ENCODE measurements at regions not wholly inside any gene's neighbourhood (a gene's known extent, or its start where the extent isn't known, plus 50 kb on each side); places are given as distances from the start of the nearest gene placed in this dataset.

DNA sequence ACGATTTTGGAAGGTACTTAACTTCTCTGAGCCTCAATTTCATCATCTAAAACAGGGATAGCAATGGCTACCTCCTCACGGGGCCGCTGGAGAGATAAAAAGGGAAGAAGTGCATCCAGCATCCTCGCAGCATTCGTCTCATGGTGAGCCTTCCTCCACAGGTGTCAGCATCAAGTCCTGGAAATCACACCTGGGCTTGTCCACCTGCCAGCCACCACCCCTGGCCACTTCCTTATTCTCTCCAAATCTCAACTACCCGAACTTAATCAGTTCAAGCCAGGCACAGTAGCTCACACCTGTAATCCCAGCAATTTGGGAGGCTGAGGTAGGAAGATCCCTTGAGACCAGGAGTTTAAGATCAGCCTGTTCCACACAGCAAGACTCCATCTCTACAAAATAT is 234.5 kb downstream of the LY86 start:
- no peak for TF ChIP-seq SNAI2 (CRISPR knock-in tag; IDR thresholded peaks at IDR 0.05)
- TF ChIP-seq, protein P1, sequence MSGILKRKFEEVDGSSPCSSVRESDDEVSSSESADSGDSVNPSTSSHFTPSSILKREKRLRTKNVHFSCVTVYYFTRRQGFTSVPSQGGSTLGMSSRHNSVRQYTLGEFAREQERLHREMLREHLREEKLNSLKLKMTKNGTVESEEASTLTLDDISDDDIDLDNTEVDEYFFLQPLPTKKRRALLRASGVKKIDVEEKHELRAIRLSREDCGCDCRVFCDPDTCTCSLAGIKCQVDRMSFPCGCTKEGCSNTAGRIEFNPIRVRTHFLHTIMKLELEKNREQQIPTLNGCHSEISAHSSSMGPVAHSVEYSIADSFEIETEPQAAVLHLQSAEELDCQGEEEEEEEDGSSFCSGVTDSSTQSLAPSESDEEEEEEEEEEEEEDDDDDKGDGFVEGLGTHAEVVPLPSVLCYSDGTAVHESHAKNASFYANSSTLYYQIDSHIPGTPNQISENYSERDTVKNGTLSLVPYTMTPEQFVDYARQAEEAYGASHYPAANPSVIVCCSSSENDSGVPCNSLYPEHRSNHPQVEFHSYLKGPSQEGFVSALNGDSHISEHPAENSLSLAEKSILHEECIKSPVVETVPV (CRISPR knock-in tag; IDR thresholded peaks at IDR 0.05): no peak
- TF ChIP-seq ZFP3 (CRISPR knock-in tag; IDR thresholded peaks at IDR 0.05): no peak
- TF ChIP-seq TOX (CRISPR knock-in tag; IDR thresholded peaks at IDR 0.05; ENCODE audit: borderline replicate concordance): no peak
- no peak for TF ChIP-seq GLIS3 (CRISPR knock-in tag; IDR thresholded peaks at IDR 0.05)
- TF ChIP-seq, protein P2, sequence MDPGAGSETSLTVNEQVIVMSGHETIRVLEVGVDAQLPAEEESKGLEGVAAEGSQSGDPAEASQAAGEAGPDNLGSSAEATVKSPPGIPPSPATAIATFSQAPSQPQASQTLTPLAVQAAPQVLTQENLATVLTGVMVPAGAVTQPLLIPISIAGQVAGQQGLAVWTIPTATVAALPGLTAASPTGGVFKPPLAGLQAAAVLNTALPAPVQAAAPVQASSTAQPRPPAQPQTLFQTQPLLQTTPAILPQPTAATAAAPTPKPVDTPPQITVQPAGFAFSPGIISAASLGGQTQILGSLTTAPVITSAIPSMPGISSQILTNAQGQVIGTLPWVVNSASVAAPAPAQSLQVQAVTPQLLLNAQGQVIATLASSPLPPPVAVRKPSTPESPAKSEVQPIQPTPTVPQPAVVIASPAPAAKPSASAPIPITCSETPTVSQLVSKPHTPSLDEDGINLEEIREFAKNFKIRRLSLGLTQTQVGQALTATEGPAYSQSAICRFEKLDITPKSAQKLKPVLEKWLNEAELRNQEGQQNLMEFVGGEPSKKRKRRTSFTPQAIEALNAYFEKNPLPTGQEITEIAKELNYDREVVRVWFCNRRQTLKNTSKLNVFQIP (CRISPR knock-in tag; IDR thresholded peaks at IDR 0.05; ENCODE audit: borderline replicate concordance, low read depth): no peak

DNA sequence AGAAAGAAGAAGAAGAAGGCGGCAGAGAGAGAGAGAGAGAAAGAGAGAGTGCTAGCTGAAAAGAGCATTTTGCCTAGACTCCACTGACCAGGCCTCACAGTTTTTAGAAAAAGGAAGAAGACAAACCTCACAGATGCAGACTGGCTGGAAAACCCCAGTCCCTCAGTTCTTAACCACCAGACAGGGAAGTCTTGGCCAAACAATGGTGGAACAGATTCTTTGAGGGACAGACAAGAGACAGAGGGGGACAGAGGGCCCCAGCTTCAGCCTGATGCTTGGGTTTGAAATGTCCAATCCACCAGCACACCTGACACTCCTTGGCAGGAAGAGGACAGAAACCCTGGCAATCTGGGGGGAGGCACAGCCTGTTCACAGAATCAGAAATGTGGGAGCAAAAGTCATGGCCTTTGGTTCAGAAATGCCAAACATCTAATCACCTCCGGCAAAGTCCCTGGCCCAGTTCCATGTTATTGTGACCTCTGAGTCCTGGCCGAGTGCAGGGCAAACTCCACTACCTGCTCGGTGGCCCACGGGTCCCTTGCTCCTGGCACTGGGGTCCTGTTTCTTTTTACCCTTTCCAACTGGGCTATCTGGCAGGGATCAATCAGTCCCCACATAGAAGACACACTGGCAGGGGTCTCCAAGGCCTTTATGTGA is 235.2 kb downstream of the LY86 start:
- TF ChIP-seq BACH2 (CRISPR knock-in tag; IDR thresholded peaks at IDR 0.05; ENCODE audit: borderline replicate concordance) (no peak), ZFP3 (CRISPR knock-in tag; IDR thresholded peaks at IDR 0.05) (no peak), ESRRG (CRISPR knock-in tag; IDR thresholded peaks at IDR 0.05) (no peak), ARNTL (CRISPR knock-in tag; IDR thresholded peaks at IDR 0.05; ENCODE audit: borderline replicate concordance, low read depth) (no peak), OSR1 (CRISPR knock-in tag; IDR thresholded peaks at IDR 0.05) (no peak), GLIS3 (CRISPR knock-in tag; IDR thresholded peaks at IDR 0.05) (no peak), ZNF8 (CRISPR knock-in tag; IDR thresholded peaks at IDR 0.05) (no peak), ISL1 (CRISPR knock-in tag; IDR thresholded peaks at IDR 0.05) (no peak), RARB (CRISPR knock-in tag; IDR thresholded peaks at IDR 0.05) (no peak), TOX (CRISPR knock-in tag; IDR thresholded peaks at IDR 0.05; ENCODE audit: borderline replicate concordance) (no peak), PPARA (CRISPR knock-in tag; IDR thresholded peaks at IDR 0.05; ENCODE audit: borderline replicate concordance) (no peak), ZFP30 (CRISPR knock-in tag; IDR thresholded peaks at IDR 0.05) (no peak), TCF4 (CRISPR knock-in tag; IDR thresholded peaks at IDR 0.05; ENCODE audit: borderline replicate concordance) (no peak), CSDC2 (CRISPR knock-in tag; IDR thresholded peaks at IDR 0.05) (no peak), SNAI2 (CRISPR knock-in tag; IDR thresholded peaks at IDR 0.05) (no peak)
- TF ChIP-seq, protein P3, sequence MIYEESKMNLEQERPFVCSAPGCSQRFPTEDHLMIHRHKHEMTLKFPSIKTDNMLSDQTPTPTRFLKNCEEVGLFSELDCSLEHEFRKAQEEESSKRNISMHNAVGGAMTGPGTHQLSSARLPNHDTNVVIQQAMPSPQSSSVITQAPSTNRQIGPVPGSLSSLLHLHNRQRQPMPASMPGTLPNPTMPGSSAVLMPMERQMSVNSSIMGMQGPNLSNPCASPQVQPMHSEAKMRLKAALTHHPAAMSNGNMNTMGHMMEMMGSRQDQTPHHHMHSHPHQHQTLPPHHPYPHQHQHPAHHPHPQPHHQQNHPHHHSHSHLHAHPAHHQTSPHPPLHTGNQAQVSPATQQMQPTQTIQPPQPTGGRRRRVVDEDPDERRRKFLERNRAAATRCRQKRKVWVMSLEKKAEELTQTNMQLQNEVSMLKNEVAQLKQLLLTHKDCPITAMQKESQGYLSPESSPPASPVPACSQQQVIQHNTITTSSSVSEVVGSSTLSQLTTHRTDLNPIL (CRISPR knock-in tag; IDR thresholded peaks at IDR 0.05; ENCODE audit: low read depth): no peak
- TF ChIP-seq, protein P4, sequence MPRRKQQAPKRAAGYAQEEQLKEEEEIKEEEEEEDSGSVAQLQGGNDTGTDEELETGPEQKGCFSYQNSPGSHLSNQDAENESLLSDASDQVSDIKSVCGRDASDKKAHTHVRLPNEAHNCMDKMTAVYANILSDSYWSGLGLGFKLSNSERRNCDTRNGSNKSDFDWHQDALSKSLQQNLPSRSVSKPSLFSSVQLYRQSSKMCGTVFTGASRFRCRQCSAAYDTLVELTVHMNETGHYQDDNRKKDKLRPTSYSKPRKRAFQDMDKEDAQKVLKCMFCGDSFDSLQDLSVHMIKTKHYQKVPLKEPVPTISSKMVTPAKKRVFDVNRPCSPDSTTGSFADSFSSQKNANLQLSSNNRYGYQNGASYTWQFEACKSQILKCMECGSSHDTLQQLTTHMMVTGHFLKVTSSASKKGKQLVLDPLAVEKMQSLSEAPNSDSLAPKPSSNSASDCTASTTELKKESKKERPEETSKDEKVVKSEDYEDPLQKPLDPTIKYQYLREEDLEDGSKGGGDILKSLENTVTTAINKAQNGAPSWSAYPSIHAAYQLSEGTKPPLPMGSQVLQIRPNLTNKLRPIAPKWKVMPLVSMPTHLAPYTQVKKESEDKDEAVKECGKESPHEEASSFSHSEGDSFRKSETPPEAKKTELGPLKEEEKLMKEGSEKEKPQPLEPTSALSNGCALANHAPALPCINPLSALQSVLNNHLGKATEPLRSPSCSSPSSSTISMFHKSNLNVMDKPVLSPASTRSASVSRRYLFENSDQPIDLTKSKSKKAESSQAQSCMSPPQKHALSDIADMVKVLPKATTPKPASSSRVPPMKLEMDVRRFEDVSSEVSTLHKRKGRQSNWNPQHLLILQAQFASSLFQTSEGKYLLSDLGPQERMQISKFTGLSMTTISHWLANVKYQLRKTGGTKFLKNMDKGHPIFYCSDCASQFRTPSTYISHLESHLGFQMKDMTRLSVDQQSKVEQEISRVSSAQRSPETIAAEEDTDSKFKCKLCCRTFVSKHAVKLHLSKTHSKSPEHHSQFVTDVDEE (CRISPR knock-in tag; IDR thresholded peaks at IDR 0.05): no peak
- TF ChIP-seq, protein P1 (CRISPR knock-in tag; IDR thresholded peaks at IDR 0.05): no peak
- TF ChIP-seq, protein P2 (CRISPR knock-in tag; IDR thresholded peaks at IDR 0.05; ENCODE audit: borderline replicate concordance, low read depth): no peak
- no peak for ATAC-seq

More for the DNA sequence above, 234.5 kb downstream of the LY86 start:
- ATAC-seq: no peak

All from SK-N-SH treated with all-trans-retinoic acid at 6 μM for 48 hours (cell line).